OCI-LY3 (cell line): ENCODE measurements at regions not wholly inside any gene's neighbourhood (a gene's known extent, or its start where the extent isn't known, plus 50 kb on each side); places are given as distances from the start of the nearest gene placed in this dataset.

Source experiments
- CTCF ChIP-seq: fragments of 200-600, 300-600 bp; sonication (generic); IDR thresholded peaks from 2 replicates; pipeline ENCODE4 v1.5.1; 2014; ENCODE audit warnings: antibody characterized with exemption, low read length, low read depth
- EZH2phosphoT487 ChIP-seq: fragments of 200-600 bp; shearing (Covaris generic); IDR thresholded peaks from 2 replicates; pipeline ENCODE4 v1.6.1; 2018; ENCODE audit warnings: antibody characterized with exemption, mixed run types, low read depth

GRCh38 chr5:175282611-175283225 lies 161.3 kb downstream of the DRD1 start:
- TF ChIP-seq CTCF (no peak), EZH2phosphoT487 (no peak)
